IPS-15b (cell line): ENCODE measurements at regions not wholly inside any gene's neighbourhood (a gene's known extent, or its start where the extent isn't known, plus 50 kb on each side); places are given as distances from the start of the nearest gene placed in this dataset.

Experiments used
- H3K27me3 ChIP-seq: one replicate; pipeline ENCODE4 v1.6.1; 2013; ENCODE audit warnings: low read length; ENCODE audit not compliant: control insufficient read depth, insufficient read depth
- H3K36me3 ChIP-seq: one replicate; pipeline ENCODE4 v1.6.1; 2013; ENCODE audit warnings: low read length; ENCODE audit not compliant: control insufficient read depth, insufficient read depth
- H3K4me1 ChIP-seq: one replicate; pipeline ENCODE4 v1.6.1; 2013; ENCODE audit warnings: mild to moderate bottlenecking, low read length; ENCODE audit not compliant: control insufficient read depth, insufficient read depth
- H3K4me3 ChIP-seq: one replicate; pipeline ENCODE4 v1.5.1; 2013; ENCODE audit warnings: low read depth, low read length
- H3K9ac ChIP-seq: one replicate; pipeline ENCODE4 v1.6.1; 2013; ENCODE audit warnings: low read depth, mild to moderate bottlenecking, low read length
- H3K9me3 ChIP-seq: one replicate; pipeline ENCODE4 v1.6.1; 2013; ENCODE audit warnings: mild to moderate bottlenecking, low read length; ENCODE audit not compliant: control insufficient read depth, insufficient read depth

GRCh38 chr10:15462253-15462897 lies 91.3 kb upstream of the FAM171A1 start:
- no peaks in the 10 kb centered on the region for H3K9me3 ChIP-seq
- no peaks in the 10 kb centered on the region for H3K4me1 ChIP-seq
- H3K4me3 ChIP-seq: no peak overlapping the region
- peaks cover 25% of the 10 kb centered on the region for H3K27me3 ChIP-seq
- H3K36me3 ChIP-seq: no peaks in the 10 kb centered on the region
- no peak overlapping the region for H3K9ac ChIP-seq

GRCh38 chr10:15461353-15462108 lies 90.4 kb upstream of the FAM171A1 start:
- H3K4me3 ChIP-seq: no peak overlapping the region
- H3K9ac ChIP-seq: no peak overlapping the region
- H3K27me3 ChIP-seq: peaks cover 16% of the 10 kb centered on the region
- H3K4me1 ChIP-seq: no peaks in the 10 kb centered on the region
- no peaks in the 10 kb centered on the region for H3K36me3 ChIP-seq
- H3K9me3 ChIP-seq: no peaks in the 10 kb centered on the region

- no peaks in the 10 kb centered on the region for H3K36me3 ChIP-seq
- no peaks in the 10 kb centered on the region for H3K4me1 ChIP-seq
- H3K9me3 ChIP-seq: no peaks in the 10 kb centered on the region
- no peak overlapping the region for H3K9ac ChIP-seq
- H3K4me3 ChIP-seq: no peak overlapping the region
- peaks cover 13% of the 10 kb centered on the region for H3K27me3 ChIP-seq
Observed at GRCh38 chr10:15460661-15461060, 89.6 kb upstream of the FAM171A1 start.

DNA sequence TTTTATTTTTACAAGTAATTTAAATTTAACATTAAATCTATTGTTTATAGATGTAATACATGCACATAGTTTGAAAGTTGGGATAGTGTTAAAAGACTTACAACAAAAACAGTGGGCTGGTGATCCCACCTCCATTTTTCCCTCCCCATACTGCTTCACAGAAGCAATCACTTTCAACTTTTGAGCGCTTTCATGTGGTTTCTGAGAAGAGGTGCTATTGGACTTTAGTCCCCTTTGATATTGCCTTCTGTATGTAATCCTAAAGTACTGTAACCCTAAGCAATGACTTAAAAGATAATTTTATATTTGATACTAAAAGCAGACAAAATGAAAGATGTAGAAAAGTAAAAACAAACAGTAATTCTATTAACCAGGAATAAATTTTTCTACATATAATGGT lies 88.1 kb upstream of the FAM171A1 start:
- Histone ChIP-seq H3K9me3 (no peaks in the 10 kb centered on the region), H3K36me3 (no peaks in the 10 kb centered on the region), H3K4me1 (no peaks in the 10 kb centered on the region), H3K9ac (no peak overlapping the region), H3K27me3 (peaks cover 2% of the 10 kb centered on the region), H3K4me3 (no peak overlapping the region)

DNA sequence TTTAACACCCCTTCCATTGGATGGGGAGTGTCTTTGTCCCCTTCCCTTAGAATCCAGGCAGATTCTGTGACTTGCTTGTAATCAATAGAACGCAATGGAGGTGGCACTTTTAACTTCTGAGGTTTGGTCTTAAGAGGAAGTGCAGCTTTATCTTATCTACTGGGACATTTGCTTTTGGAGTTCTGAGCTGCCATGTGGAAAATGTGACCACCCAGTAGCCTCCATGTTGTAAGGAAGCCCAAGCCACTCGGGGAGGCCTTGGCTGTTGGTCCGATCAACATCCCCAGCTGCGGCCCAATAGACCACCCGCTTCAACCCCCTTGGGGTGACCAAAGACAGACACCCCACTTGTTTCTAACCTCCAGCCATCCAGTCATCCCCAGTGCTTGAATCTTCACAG lies 86.3 kb upstream of the FAM171A1 start:
- Histone ChIP-seq H3K27me3 (peaks cover 2% of the 10 kb centered on the region), H3K36me3 (no peaks in the 10 kb centered on the region), H3K4me3 (no peak overlapping the region), H3K9ac (no peak overlapping the region), H3K4me1 (no peaks in the 10 kb centered on the region), H3K9me3 (no peaks in the 10 kb centered on the region)

GRCh38 chr10:15455456-15455855 lies 84.4 kb upstream of the FAM171A1 start:
- H3K9ac ChIP-seq: no peak overlapping the region
- H3K4me3 ChIP-seq: no peak overlapping the region
- no peaks in the 10 kb centered on the region for H3K36me3 ChIP-seq
- H3K9me3 ChIP-seq: no peaks in the 10 kb centered on the region
- H3K27me3 ChIP-seq: peaks cover 2% of the 10 kb centered on the region
- H3K4me1 ChIP-seq: no peaks in the 10 kb centered on the region

GRCh38 chr10:15453926-15454325 lies 82.8 kb upstream of the FAM171A1 start:
- Histone ChIP-seq H3K36me3 (no peaks in the 10 kb centered on the region), H3K9me3 (no peaks in the 10 kb centered on the region), H3K9ac (no peak overlapping the region), H3K4me3 (no peak overlapping the region), H3K27me3 (no peaks in the 10 kb centered on the region), H3K4me1 (no peaks in the 10 kb centered on the region)

GRCh38 chr10:15453457-15453856 lies 82.4 kb upstream of the FAM171A1 start:
- Histone ChIP-seq H3K27me3 (no peaks in the 10 kb centered on the region), H3K4me1 (no peaks in the 10 kb centered on the region), H3K9me3 (no peaks in the 10 kb centered on the region), H3K9ac (no peak overlapping the region), H3K4me3 (no peak overlapping the region), H3K36me3 (no peaks in the 10 kb centered on the region)

- no peaks in the 10 kb centered on the region for H3K27me3 ChIP-seq
- no peaks in the 10 kb centered on the region for H3K9me3 ChIP-seq
- H3K4me1 ChIP-seq: no peaks in the 10 kb centered on the region
- H3K36me3 ChIP-seq: no peaks in the 10 kb centered on the region
- H3K4me3 ChIP-seq: no peak overlapping the region
- no peak overlapping the region for H3K9ac ChIP-seq
Observed at GRCh38 chr10:15452545-15452944, 81.5 kb upstream of the FAM171A1 start.

DNA sequence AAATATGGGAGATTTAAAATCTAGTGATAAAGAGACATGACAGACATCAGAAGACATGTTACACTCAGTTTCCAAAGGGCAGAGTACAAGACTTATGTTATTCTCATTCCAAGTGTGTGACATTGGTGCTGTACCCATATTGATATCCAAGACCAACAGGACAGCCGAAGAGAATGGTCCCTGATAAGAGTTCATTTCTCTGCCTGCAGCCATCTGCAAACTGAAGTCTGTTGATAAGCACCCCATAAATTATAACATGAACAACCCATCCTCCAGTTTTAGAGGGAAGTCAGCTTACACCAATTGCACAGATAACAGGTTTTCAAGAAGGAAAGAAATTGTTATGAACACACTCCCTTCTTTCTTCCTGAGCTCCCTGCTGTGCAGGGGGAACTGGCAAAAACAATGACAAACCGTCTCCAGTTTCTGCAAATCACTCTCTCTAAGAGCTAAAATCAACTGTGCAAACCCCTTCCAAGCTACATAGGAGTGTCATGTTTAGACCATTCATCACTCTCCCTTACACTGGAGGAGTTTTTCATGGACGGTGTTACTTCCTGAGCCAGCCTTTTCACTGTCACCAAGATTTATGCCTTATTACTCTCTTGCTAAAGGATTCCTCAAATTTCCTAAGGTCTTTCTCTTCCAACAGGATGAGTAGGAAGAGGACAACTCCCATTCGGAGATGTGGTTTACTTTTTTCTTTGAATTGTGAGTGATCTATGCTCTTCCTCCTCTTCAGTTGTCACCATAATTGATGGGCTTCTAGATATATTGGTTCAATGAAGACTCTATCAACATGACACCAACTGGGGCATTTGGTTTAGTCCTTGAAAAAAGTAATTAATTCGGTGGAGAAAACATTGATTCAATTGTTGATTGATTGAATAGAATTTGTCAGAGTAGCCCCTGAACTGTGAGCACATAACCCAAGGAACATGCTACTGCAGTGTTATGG lies 80.3 kb upstream of the FAM171A1 start:
- Histone ChIP-seq H3K27me3 (no peaks in the 10 kb centered on the region), H3K4me1 (no peaks in the 10 kb centered on the region), H3K4me3 (no peak overlapping the region), H3K9me3 (no peaks in the 10 kb centered on the region), H3K36me3 (no peaks in the 10 kb centered on the region), H3K9ac (no peak overlapping the region)

- Histone ChIP-seq H3K4me1 (no peaks in the 10 kb centered on the region), H3K9me3 (no peaks in the 10 kb centered on the region), H3K36me3 (no peaks in the 10 kb centered on the region), H3K27me3 (no peaks in the 10 kb centered on the region), H3K9ac (no peak overlapping the region), H3K4me3 (no peak overlapping the region)
Observed at GRCh38 chr10:15448598-15448997, 77.5 kb upstream of the FAM171A1 start.
